Fibroblast of pulmonary artery (primary cell): ENCODE measurements at regions not wholly inside any gene's neighbourhood (a gene's known extent, or its start where the extent isn't known, plus 50 kb on each side); places are given as distances from the start of the nearest gene placed in this dataset.

ENCODE experiments used
- DNase-seq: peaks from one replicate; pipeline ENCODE4 v3.0.0-alpha.2; 2010; ENCODE audit warnings: low read depth
- H3K4me3 ChIP-seq: replicated peaks from 2 replicates; pipeline ENCODE4 v1.5.1; 2011; ENCODE audit warnings: low read depth, mild to moderate bottlenecking, control low read depth, low read length, moderate library complexity
- CTCF ChIP-seq: IDR thresholded peaks from 2 replicates; pipeline ENCODE4 v1.5.1; 2011; ENCODE audit warnings: mild to moderate bottlenecking, control low read depth, low read length, inconsistent platforms; ENCODE audit errors: missing control alignments

- DNase-seq, result no peak
- no peak for TF ChIP-seq CTCF
- H3K4me3 ChIP-seq, result no peak overlapping the region
Observed at GRCh38 chr4:107562316-107562715, 157.7 kb downstream of the PAPSS1 start.

GRCh38 chr4:107561481-107561880, 158.6 kb downstream of the PAPSS1 start:
- peak; percentile 94 for DNase-seq
- TF ChIP-seq CTCF, result no peak

GRCh38 chr4:107559653-107560052, 160.4 kb downstream of the PAPSS1 start:
- DNase-seq, result no peak
- TF ChIP-seq CTCF, result no peak
- H3K4me3 ChIP-seq, result no peak overlapping the region

More at GRCh38 chr4:107561481-107561880, 158.6 kb downstream of the PAPSS1 start:
- no peak overlapping the region for H3K4me3 ChIP-seq

- no peak for TF ChIP-seq CTCF
- no peak for DNase-seq
- H3K4me3 ChIP-seq, result no peak overlapping the region
Observed at GRCh38 chr4:107552306-107552705, 167.7 kb downstream of the PAPSS1 start.

GRCh38 chr4:107548211-107548905, 171.7 kb downstream of the PAPSS1 start:
- peak; percentile 64 for DNase-seq
- no peak overlapping the region for H3K4me3 ChIP-seq
- no peak for TF ChIP-seq CTCF

GRCh38 chr4:107546638-107547037, 173.4 kb downstream of the PAPSS1 start:
- no peak overlapping the region for H3K4me3 ChIP-seq
- TF ChIP-seq CTCF, result no peak
- DNase-seq, result no peak

GRCh38 chr4:107541511-107541910, 178.5 kb downstream of the PAPSS1 start:
- TF ChIP-seq CTCF, result no peak
- no peak for DNase-seq
- no peak overlapping the region for H3K4me3 ChIP-seq
